ENCODE measurements at regions not wholly inside any gene's neighbourhood (a gene's known extent, or its start where the extent isn't known, plus 50 kb on each side); places are given as distances from the start of the nearest gene placed in this dataset.
"Not testable (repeated sequence)": the region's sequence is repeated elsewhere in the genome, so short reads cannot be mapped to it uniquely, and the experiment has no call there.

- Histone ChIP-seq H3K27ac (ENCODE audit: low read length) (no peak overlapping the region), H3K4me3 (ENCODE audit: low read length) (no peak overlapping the region), H3K4me1 (ENCODE audit: control insufficient read depth, insufficient read depth, low read length) (no peaks in the 10 kb centered on the region), H3K27me3 (ENCODE audit: control insufficient read depth, insufficient read depth) (no peaks in the 10 kb centered on the region), H3K9me3 (ENCODE audit: control insufficient read depth, low read length) (no peaks in the 10 kb centered on the region)
- ATAC-seq (no peak), DNase-seq (peak in 2 of 3 donors; percentile 58 to 60)
- intact Hi-C loops (cut with DNase I), result no loop called here
- 72% methylated on average over 3 of the region's 3 CpGs for WGBS
These were observed 91.1 kb upstream of the CLPB start for GRCh38 chr11:72525466-72525865.

- H3K27me3 ChIP-seq (ENCODE audit: control insufficient read depth, insufficient read depth), result no peaks in the 10 kb centered on the region
- no peak for ATAC-seq
- DNase-seq, result no peak
- H3K4me3 ChIP-seq (ENCODE audit: low read length), result no peak overlapping the region
- no peaks in the 10 kb centered on the region for H3K9me3 ChIP-seq (ENCODE audit: control insufficient read depth, low read length)
- H3K27ac ChIP-seq (ENCODE audit: low read length), result no peak overlapping the region
- no peaks in the 10 kb centered on the region for H3K4me1 ChIP-seq (ENCODE audit: control insufficient read depth, insufficient read depth, low read length)
- WGBS, result 89% methylated on average over 2 of the region's 2 CpGs
- intact Hi-C loops (cut with DNase I), result no loop called here
These were observed 90.4 kb upstream of the CLPB start for GRCh38 chr11:72524711-72525110.

- WGBS, result 92% methylated on average over 2 of the region's 2 CpGs
- no peak for ATAC-seq
- intact Hi-C loops (cut with DNase I), result no loop called here
These were observed 89.7 kb upstream of the CLPB start for GRCh38 chr11:72523991-72524390.

GRCh38 chr11:72522186-72522585 lies 87.9 kb upstream of the CLPB start:
- Histone ChIP-seq H3K27me3 (ENCODE audit: control insufficient read depth, insufficient read depth) (no peaks in the 10 kb centered on the region), H3K9me3 (ENCODE audit: control insufficient read depth, low read length) (no peaks in the 10 kb centered on the region), H3K27ac (ENCODE audit: low read length) (no peak overlapping the region), H3K4me1 (ENCODE audit: control insufficient read depth, insufficient read depth, low read length) (no peaks in the 10 kb centered on the region), H3K4me3 (ENCODE audit: low read length) (no peak overlapping the region)
- ATAC-seq (no peak), DNase-seq (peak in 1 of 3 donors; percentile 51)
- WGBS, result 60% methylated on average over 6 of the region's 6 CpGs
- intact Hi-C loops (cut with DNase I), result no loop called here

More at GRCh38 chr11:72523991-72524390, 89.7 kb upstream of the CLPB start:
- DNase-seq, result no peak
- Histone ChIP-seq H3K27me3 (ENCODE audit: control insufficient read depth, insufficient read depth) (no peaks in the 10 kb centered on the region), H3K4me3 (ENCODE audit: low read length) (no peak overlapping the region), H3K9me3 (ENCODE audit: control insufficient read depth, low read length) (no peaks in the 10 kb centered on the region), H3K27ac (ENCODE audit: low read length) (no peak overlapping the region), H3K4me1 (ENCODE audit: control insufficient read depth, insufficient read depth, low read length) (no peaks in the 10 kb centered on the region)

GRCh38 chr11:72521664-72522063 lies 87.3 kb upstream of the CLPB start:
- ATAC-seq, result no peak
- DNase-seq, result no peak
- Histone ChIP-seq H3K27me3 (ENCODE audit: control insufficient read depth, insufficient read depth) (no peaks in the 10 kb centered on the region), H3K9me3 (ENCODE audit: control insufficient read depth, low read length) (no peaks in the 10 kb centered on the region), H3K27ac (ENCODE audit: low read length) (no peak overlapping the region), H3K4me3 (ENCODE audit: low read length) (no peak overlapping the region), H3K4me1 (ENCODE audit: control insufficient read depth, insufficient read depth, low read length) (no peaks in the 10 kb centered on the region)
- intact Hi-C loops (cut with DNase I), result no loop called here
- 95% methylated on average over 1 of the region's 1 CpG for WGBS

- Histone ChIP-seq H3K27me3 (ENCODE audit: control insufficient read depth, insufficient read depth) (no peaks in the 10 kb centered on the region), H3K9me3 (ENCODE audit: control insufficient read depth, low read length) (no peaks in the 10 kb centered on the region), H3K4me1 (ENCODE audit: control insufficient read depth, insufficient read depth, low read length) (no peaks in the 10 kb centered on the region), H3K27ac (ENCODE audit: low read length) (no peak overlapping the region), H3K4me3 (ENCODE audit: low read length) (no peak overlapping the region)
- ATAC-seq, result no peak
- intact Hi-C loops (cut with DNase I), result no loop called here
- 88% methylated on average over 5 of the region's 5 CpGs for WGBS
- no peak for DNase-seq
These were observed 86.5 kb upstream of the CLPB start for GRCh38 chr11:72520815-72521214.

- ATAC-seq; H3K4me1 ChIP-seq (ENCODE audit: control insufficient read depth, insufficient read depth, low read length); H3K9me3 ChIP-seq (ENCODE audit: control insufficient read depth, low read length); H3K27ac ChIP-seq (ENCODE audit: low read length); intact Hi-C loops (cut with DNase I); DNase-seq; H3K27me3 ChIP-seq (ENCODE audit: control insufficient read depth, insufficient read depth); H3K4me3 ChIP-seq (ENCODE audit: low read length): not testable (repeated sequence)
- WGBS, result 91% methylated on average over 2 of the region's 2 CpGs
These were observed 85.6 kb upstream of the CLPB start for GRCh38 chr11:72519882-72520281.

GRCh38 chr11:72519220-72519881 lies 85.0 kb upstream of the CLPB start:
- Histone ChIP-seq H3K27ac (ENCODE audit: low read length) (no peak overlapping the region), H3K9me3 (ENCODE audit: control insufficient read depth, low read length) (no peaks in the 10 kb centered on the region), H3K4me1 (ENCODE audit: control insufficient read depth, insufficient read depth, low read length) (no peaks in the 10 kb centered on the region), H3K27me3 (ENCODE audit: control insufficient read depth, insufficient read depth) (no peaks in the 10 kb centered on the region), H3K4me3 (ENCODE audit: low read length) (peak overlapping the region; percentile 41)
- 45% methylated on average over 8 of the region's 8 CpGs for WGBS
- DNase-seq (no peak), ATAC-seq (peak; percentile 24 to 51)
- intact Hi-C loops (cut with DNase I), result no loop called here

GRCh38 chr11:72514331-72514730 lies 80.0 kb upstream of the CLPB start:
- Histone ChIP-seq H3K4me1 (ENCODE audit: control insufficient read depth, insufficient read depth, low read length) (no peaks in the 10 kb centered on the region), H3K27ac (ENCODE audit: low read length) (no peak overlapping the region), H3K27me3 (ENCODE audit: control insufficient read depth, insufficient read depth) (no peaks in the 10 kb centered on the region), H3K4me3 (ENCODE audit: low read length) (no peak overlapping the region), H3K9me3 (ENCODE audit: control insufficient read depth, low read length) (peaks cover 6% of the 10 kb centered on the region)
- ATAC-seq (no peak), DNase-seq (no peak)
- 78% methylated on average over 3 of the region's 3 CpGs for WGBS
- intact Hi-C loops (cut with DNase I), result no loop called here

GRCh38 chr11:72513411-72513810 lies 79.1 kb upstream of the CLPB start:
- H3K4me3 ChIP-seq (ENCODE audit: low read length), result no peak overlapping the region
- H3K9me3 ChIP-seq (ENCODE audit: control insufficient read depth, low read length), result peaks cover 6% of the 10 kb centered on the region
- no peaks in the 10 kb centered on the region for H3K27me3 ChIP-seq (ENCODE audit: control insufficient read depth, insufficient read depth)
- ATAC-seq (no peak), DNase-seq (no peak)
- no peaks in the 10 kb centered on the region for H3K4me1 ChIP-seq (ENCODE audit: control insufficient read depth, insufficient read depth, low read length)
- H3K27ac ChIP-seq (ENCODE audit: low read length), result no peak overlapping the region
- intact Hi-C loops (cut with DNase I), result no loop called here
- WGBS, result 100% methylated on average over 1 of the region's 1 CpG

- no peak for ATAC-seq
- peaks cover 6% of the 10 kb centered on the region for H3K9me3 ChIP-seq (ENCODE audit: control insufficient read depth, low read length)
- H3K27me3 ChIP-seq (ENCODE audit: control insufficient read depth, insufficient read depth), result no peaks in the 10 kb centered on the region
- H3K4me3 ChIP-seq (ENCODE audit: low read length), result no peak overlapping the region
- no peaks in the 10 kb centered on the region for H3K4me1 ChIP-seq (ENCODE audit: control insufficient read depth, insufficient read depth, low read length)
- no peak for DNase-seq
- WGBS, result 88% methylated on average over 3 of the region's 3 CpGs
- intact Hi-C loops (cut with DNase I), result no loop called here
- H3K27ac ChIP-seq (ENCODE audit: low read length), result no peak overlapping the region
These were observed 78.6 kb upstream of the CLPB start for GRCh38 chr11:72512956-72513355.

All from right cardiac atrium (tissue), 5 donors.